CD4-positive, alpha-beta T cell (primary cell): ENCODE measurements at regions not wholly inside any gene's neighbourhood (a gene's known extent, or its start where the extent isn't known, plus 50 kb on each side); places are given as distances from the start of the nearest gene placed in this dataset.

Experiments used
- ATAC-seq: fragments of 200-7000 bp; cut with Tn5 transposase; one replicate; pipeline ENCODE4 v1.10.0; 2022; ENCODE audit warnings: mild to moderate bottlenecking; ENCODE audit not compliant: poor library complexity
- CTCF ChIA-PET: fragments of 350-600 bp; sonication (Branson Sonifier 250); formaldehyde crosslinking; loops from one replicate; lab custom pipeline; 2021; ENCODE audit warnings: antibody characterized with exemption, inconsistent platforms; lab: Charles Lee
- POLR2A ChIA-PET: fragments of 350-600 bp; sonication (Branson Sonifier 250); formaldehyde crosslinking; loops from one replicate; lab custom pipeline; 2021; ENCODE audit warnings: antibody characterized with exemption, inconsistent platforms; lab: Charles Lee
- DNase-seq, 14 experiments: peaks; one replicate each; pipeline ENCODE4 v3.0.0-alpha.2; 2013 to 2020; ENCODE audit warnings: mixed read lengths in 2 of 14
- H3K27ac ChIP-seq, 2 donors: one replicate each; pipeline versions ENCODE4 v1.5.1 to v1.7.0; 2013; ENCODE audit warnings: low read length in 2 of 2, low read depth in 1 of 2, mild to moderate bottlenecking in 1 of 2
- H3K27me3 ChIP-seq, 2 experiments: 1 replicate in 1 of 2; 2 replicates in 1 of 2; pipeline versions ENCODE4 v1.6.1 to v1.7.0; 2013; ENCODE audit warnings: low read length in 2 of 2, control low read depth in 1 of 2, mild to moderate bottlenecking in 1 of 2, moderate library complexity in 1 of 2; ENCODE audit not compliant: insufficient read depth in 2 of 2, control insufficient read depth in 1 of 2
- H3K36me3 ChIP-seq: one replicate; pipeline ENCODE4 v1.6.1; 2013; ENCODE audit warnings: low read length, control low read depth; ENCODE audit not compliant: insufficient read depth
- H3K4me1 ChIP-seq: one replicate; pipeline ENCODE4 v1.6.1; 2013; ENCODE audit warnings: low read length, control low read depth; ENCODE audit not compliant: insufficient read depth
- H3K4me3 ChIP-seq: one replicate; pipeline ENCODE4 v1.5.1; 2013; ENCODE audit warnings: mild to moderate bottlenecking, low read length, moderate library complexity
- H3K9me3 ChIP-seq, 2 experiments: 1 replicate in 1 of 2; 2 replicates in 1 of 2; pipeline versions ENCODE4 v1.6.1 to v1.7.0; 2013; ENCODE audit warnings: low read length in 2 of 2, mild to moderate bottlenecking in 2 of 2, control low read depth in 1 of 2, moderate library complexity in 1 of 2; ENCODE audit not compliant: control insufficient read depth in 1 of 2, insufficient read depth in 1 of 2
- H3K27ac Mint-ChIP-seq: one replicate; pipeline ENCODE4 v1.8.0; 2020; ENCODE audit warnings: mixed read lengths
- H3K27me3 Mint-ChIP-seq: one replicate; pipeline ENCODE4 v1.8.0; 2021; ENCODE audit warnings: mixed read lengths
- H3K36me3 Mint-ChIP-seq: one replicate; pipeline ENCODE4 v1.8.0; 2021; ENCODE audit warnings: low read depth, mixed read lengths
- H3K4me1 Mint-ChIP-seq: one replicate; pipeline ENCODE4 v1.8.0; 2021; ENCODE audit warnings: low read depth, mixed read lengths
- H3K4me3 Mint-ChIP-seq: one replicate; pipeline ENCODE4 v1.8.0; 2020; ENCODE audit warnings: mild to moderate bottlenecking, mixed read lengths
- H3K9me3 Mint-ChIP-seq: one replicate; pipeline ENCODE4 v1.8.0; 2020; ENCODE audit warnings: mixed read lengths
- intact Hi-C, 2 experiments: fragments of 100-400 bp; cut with DNase I in 1 of 2; cut with micrococcal nuclease in 1 of 2; formaldehyde crosslinking; loops; one replicate each; pipeline versions ENCODE4 v1.15.1 to v1.9.0; 2023 to 2025; cut with DNase I, micrococcal nuclease
- TF ChIP-seq, protein P1 (sequence below): fragments of 200-600 bp; IDR thresholded peaks from one replicate; pipeline ENCODE4 v1.8.0; 2022; ENCODE audit warnings: antibody characterized with exemption, mild to moderate bottlenecking

DNA sequence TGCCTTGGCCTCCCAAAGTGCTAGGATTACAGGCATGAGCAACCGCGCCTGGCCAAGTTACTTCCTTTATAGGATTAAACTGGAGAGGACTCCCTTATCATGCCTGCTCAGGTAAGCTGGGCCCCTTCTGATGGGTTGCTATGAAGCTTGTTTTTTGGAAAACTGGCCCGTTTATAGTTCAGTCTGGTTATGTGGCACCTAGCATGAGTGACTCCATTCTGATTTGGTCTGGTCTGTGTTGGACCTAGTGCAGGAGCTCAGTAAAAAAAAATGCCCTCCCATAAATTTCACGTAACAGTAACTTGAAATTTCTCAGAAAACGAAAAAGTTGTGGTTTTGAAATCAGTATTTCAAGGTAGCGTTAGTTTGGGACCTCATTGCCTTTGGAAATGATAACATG is 448.4 kb downstream of the HACE1 start:
- H3K36me3 ChIP-seq: no peaks in the 10 kb centered on the region
- no peaks in the 10 kb centered on the region for H3K27me3 Mint-ChIP-seq
- ATAC-seq (no peak), DNase-seq (no peak)
- no peak overlapping the region for H3K27ac Mint-ChIP-seq
- H3K4me1 Mint-ChIP-seq: no peaks in the 10 kb centered on the region
- ChIA-PET CTCF (no interaction called here), POLR2A (no interaction called here)
- H3K36me3 Mint-ChIP-seq: no peaks in the 10 kb centered on the region
- no peaks in the 10 kb centered on the region for H3K4me1 ChIP-seq
- no peak overlapping the region for H3K27ac ChIP-seq
- intact Hi-C loops: no loop called here
- no peaks in the 10 kb centered on the region for H3K27me3 ChIP-seq
- TF ChIP-seq, protein P1, sequence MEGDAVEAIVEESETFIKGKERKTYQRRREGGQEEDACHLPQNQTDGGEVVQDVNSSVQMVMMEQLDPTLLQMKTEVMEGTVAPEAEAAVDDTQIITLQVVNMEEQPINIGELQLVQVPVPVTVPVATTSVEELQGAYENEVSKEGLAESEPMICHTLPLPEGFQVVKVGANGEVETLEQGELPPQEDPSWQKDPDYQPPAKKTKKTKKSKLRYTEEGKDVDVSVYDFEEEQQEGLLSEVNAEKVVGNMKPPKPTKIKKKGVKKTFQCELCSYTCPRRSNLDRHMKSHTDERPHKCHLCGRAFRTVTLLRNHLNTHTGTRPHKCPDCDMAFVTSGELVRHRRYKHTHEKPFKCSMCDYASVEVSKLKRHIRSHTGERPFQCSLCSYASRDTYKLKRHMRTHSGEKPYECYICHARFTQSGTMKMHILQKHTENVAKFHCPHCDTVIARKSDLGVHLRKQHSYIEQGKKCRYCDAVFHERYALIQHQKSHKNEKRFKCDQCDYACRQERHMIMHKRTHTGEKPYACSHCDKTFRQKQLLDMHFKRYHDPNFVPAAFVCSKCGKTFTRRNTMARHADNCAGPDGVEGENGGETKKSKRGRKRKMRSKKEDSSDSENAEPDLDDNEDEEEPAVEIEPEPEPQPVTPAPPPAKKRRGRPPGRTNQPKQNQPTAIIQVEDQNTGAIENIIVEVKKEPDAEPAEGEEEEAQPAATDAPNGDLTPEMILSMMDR: no peak
- H3K9me3 ChIP-seq: peaks cover 0 to 4% of the 10 kb centered on the region in 2 experiments
- no peaks in the 10 kb centered on the region for H3K9me3 Mint-ChIP-seq
- no peak overlapping the region for H3K4me3 Mint-ChIP-seq
- H3K4me3 ChIP-seq: no peak overlapping the region

DNA sequence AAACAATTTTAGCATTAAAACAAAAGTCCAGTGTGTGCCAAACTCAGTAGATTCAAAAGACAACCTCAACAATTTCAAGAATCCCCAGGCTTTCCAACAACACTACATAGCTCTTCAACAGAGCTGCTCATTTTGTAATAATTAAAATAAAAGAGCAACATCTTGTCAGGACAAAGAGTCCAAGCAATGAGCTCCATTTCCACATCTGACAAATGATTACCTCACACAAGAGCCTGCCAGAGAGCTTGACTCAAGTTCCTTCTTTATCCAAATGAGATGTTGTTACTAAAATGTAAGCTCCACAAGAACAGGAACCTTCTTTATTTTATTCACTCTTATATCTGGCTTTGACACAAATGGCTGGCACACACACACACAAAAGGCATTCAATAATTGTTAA is 449.8 kb downstream of the HACE1 start:
- Mint-ChIP-seq H3K9me3 (no peaks in the 10 kb centered on the region), H3K36me3 (no peaks in the 10 kb centered on the region), H3K27ac (no peak overlapping the region), H3K27me3 (no peaks in the 10 kb centered on the region), H3K4me3 (no peak overlapping the region), H3K4me1 (no peaks in the 10 kb centered on the region)
- TF ChIP-seq, protein P1: no peak
- DNase-seq: no peak
- Histone ChIP-seq H3K4me3 (no peak overlapping the region), H3K9me3 (peaks cover 0 to 4% of the 10 kb centered on the region in 2 experiments), H3K27ac (no peak overlapping the region), H3K4me1 (no peaks in the 10 kb centered on the region), H3K36me3 (no peaks in the 10 kb centered on the region), H3K27me3 (no peaks in the 10 kb centered on the region)
- ChIA-PET POLR2A (interaction anchor here (1.0 kb wide), 1 partner anchor 9 kb away, joined by 3 read pairs; no protein-coding TSS in a partner anchor), CTCF (no interaction called here)
- no peak for ATAC-seq
- intact Hi-C loops: no loop called here

DNA sequence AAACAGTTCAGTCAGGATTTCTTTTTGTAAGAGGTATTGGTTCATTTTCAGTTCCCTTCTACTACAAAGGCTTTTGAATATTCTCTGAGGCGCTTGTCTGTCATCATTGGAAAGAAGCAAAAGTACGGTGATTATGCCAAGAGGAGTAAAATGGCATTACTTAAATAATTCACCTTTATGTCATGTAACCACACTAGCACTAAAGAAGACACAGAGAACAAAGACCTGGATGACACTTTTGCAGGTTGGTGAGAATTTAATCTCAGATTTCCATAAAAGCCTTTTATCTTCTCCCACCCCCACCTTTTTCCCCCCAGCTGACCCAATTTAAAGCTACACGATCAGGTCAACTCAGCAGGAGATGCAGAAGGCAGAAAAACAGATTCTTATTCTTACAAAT is 451.8 kb downstream of the HACE1 start:
- no peaks in the 10 kb centered on the region for H3K9me3 Mint-ChIP-seq
- Histone ChIP-seq H3K36me3 (no peaks in the 10 kb centered on the region), H3K27ac (no peak overlapping the region), H3K4me3 (no peak overlapping the region), H3K4me1 (no peaks in the 10 kb centered on the region), H3K27me3 (no peaks in the 10 kb centered on the region), H3K9me3 (peaks cover 0 to 4% of the 10 kb centered on the region in 2 experiments)
- intact Hi-C loops: no loop called here
- H3K36me3 Mint-ChIP-seq: no peaks in the 10 kb centered on the region
- DNase-seq (no peak), ATAC-seq (no peak)
- H3K4me1 Mint-ChIP-seq: no peaks in the 10 kb centered on the region
- TF ChIP-seq, protein P1: no peak
- no peaks in the 10 kb centered on the region for H3K27me3 Mint-ChIP-seq
- H3K4me3 Mint-ChIP-seq: no peak overlapping the region
- CTCF ChIA-PET: no interaction called here
- POLR2A ChIA-PET: interaction anchor here (0.6 kb wide), 1 partner anchor 28 kb away, joined by 3 read pairs; no protein-coding TSS in a partner anchor
- H3K27ac Mint-ChIP-seq: no peak overlapping the region
